ENCODE measurements at regions not wholly inside any gene's neighbourhood (a gene's known extent, or its start where the extent isn't known, plus 50 kb on each side); places are given as distances from the start of the nearest gene placed in this dataset.

GRCh38 chr4:184318852-184319251, 101.2 kb upstream of the ENPP6 start:
- H3K9me3 ChIP-seq (ENCODE audit: insufficient read depth, low read length) = no peaks in the 10 kb centered on the region; the same call in 1 of the 2 replicates
- H3K36me3 ChIP-seq (ENCODE audit: low read length) = no peaks in the 10 kb centered on the region; the same call in 1 of the 2 replicates
- no peaks in the 10 kb centered on the region for H3K9me2 ChIP-seq (replicated peaks; ENCODE audit: insufficient read depth, low read length)
- no peaks in the 10 kb centered on the region for H3K79me2 ChIP-seq (ENCODE audit: insufficient read depth, low read length)
- no peak overlapping the region for H2AFZ ChIP-seq (ENCODE audit: low read depth, low read length, severe bottlenecking)
- peak overlapping the region; percentile 43 for H3K4me2 ChIP-seq (ENCODE audit: low read depth, low read length, poor library complexity, severe bottlenecking)
- peak overlapping the region; percentile 62 for H3K27ac ChIP-seq (ENCODE audit: low read depth, low read length)
- TF ChIP-seq EZH2phosphoT487 (conservative IDR thresholded peaks at IDR 0.05; ENCODE audit: low read length) (no peak), CTCF (IDR thresholded peaks at IDR 0.05; ENCODE audit: insufficient read depth, low read length, poor library complexity, severe bottlenecking) (no peak)
- H3K9ac ChIP-seq (ENCODE audit: low read length) = 0 out of 2 replicates have a peak overlapping the region, but pooled peaks have one; percentile 8
- no peaks in the 10 kb centered on the region for H3K27me3 ChIP-seq (ENCODE audit: low read length)
- H3K4me3 ChIP-seq (ENCODE audit: insufficient read depth, low read length, poor library complexity, severe bottlenecking) = no peak overlapping the region
- 0 out of 2 replicates have a peak, but pooled peaks cover 3% of the 10 kb centered on the region for H3F3A ChIP-seq (ENCODE audit: insufficient read depth)
- no peaks in the 10 kb centered on the region for H4K20me1 ChIP-seq (ENCODE audit: low read depth, low read length)

GRCh38 chr4:184317234-184317918, 99.7 kb upstream of the ENPP6 start:
- TF ChIP-seq CTCF (IDR thresholded peaks at IDR 0.05; ENCODE audit: insufficient read depth, low read length, poor library complexity, severe bottlenecking) = no peak
- TF ChIP-seq EZH2phosphoT487 (conservative IDR thresholded peaks at IDR 0.05; ENCODE audit: low read length) = no peak
- Histone ChIP-seq H3K9me2 (replicated peaks; ENCODE audit: insufficient read depth, low read length) (no peaks in the 10 kb centered on the region), H3K27me3 (ENCODE audit: low read length) (no peaks in the 10 kb centered on the region), H3K4me2 (ENCODE audit: low read depth, low read length, poor library complexity, severe bottlenecking) (no peak overlapping the region), H3F3A (ENCODE audit: insufficient read depth) (0 out of 2 replicates have a peak, but pooled peaks cover 3% of the 10 kb centered on the region), H3K9me3 (ENCODE audit: insufficient read depth, low read length) (no peaks in the 10 kb centered on the region; the same call in 1 of the 2 replicates), H3K4me3 (ENCODE audit: insufficient read depth, low read length, poor library complexity, severe bottlenecking) (no peak overlapping the region), H3K9ac (ENCODE audit: low read length) (no peak overlapping the region), H2AFZ (ENCODE audit: low read depth, low read length, severe bottlenecking) (no peak overlapping the region), H4K20me1 (ENCODE audit: low read depth, low read length) (no peaks in the 10 kb centered on the region), H3K36me3 (ENCODE audit: low read length) (no peaks in the 10 kb centered on the region; the same call in 1 of the 2 replicates), H3K27ac (ENCODE audit: low read depth, low read length) (no peak overlapping the region), H3K79me2 (ENCODE audit: insufficient read depth, low read length) (no peaks in the 10 kb centered on the region)

- Histone ChIP-seq H3K9ac (ENCODE audit: low read length) (no peak overlapping the region), H3K27ac (ENCODE audit: low read depth, low read length) (no peak overlapping the region), H3F3A (ENCODE audit: insufficient read depth) (0 out of 2 replicates have a peak, but pooled peaks cover 3% of the 10 kb centered on the region), H2AFZ (ENCODE audit: low read depth, low read length, severe bottlenecking) (no peak overlapping the region), H3K4me3 (ENCODE audit: insufficient read depth, low read length, poor library complexity, severe bottlenecking) (no peak overlapping the region), H3K9me2 (replicated peaks; ENCODE audit: insufficient read depth, low read length) (no peaks in the 10 kb centered on the region), H3K79me2 (ENCODE audit: insufficient read depth, low read length) (no peaks in the 10 kb centered on the region), H3K36me3 (ENCODE audit: low read length) (no peaks in the 10 kb centered on the region), H3K27me3 (ENCODE audit: low read length) (no peaks in the 10 kb centered on the region), H3K9me3 (ENCODE audit: insufficient read depth, low read length) (no peaks in the 10 kb centered on the region), H4K20me1 (ENCODE audit: low read depth, low read length) (no peaks in the 10 kb centered on the region), H3K4me2 (ENCODE audit: low read depth, low read length, poor library complexity, severe bottlenecking) (no peak overlapping the region)
- TF ChIP-seq CTCF (IDR thresholded peaks at IDR 0.05; ENCODE audit: insufficient read depth, low read length, poor library complexity, severe bottlenecking) = no peak
- TF ChIP-seq EZH2phosphoT487 (conservative IDR thresholded peaks at IDR 0.05; ENCODE audit: low read length) = no peak
Observed at GRCh38 chr4:184316821-184317220, 99.1 kb upstream of the ENPP6 start.

Measured in SU-DHL-6 (cell line).